HG03196 (cell line): ENCODE measurements at regions not wholly inside any gene's neighbourhood (a gene's known extent, or its start where the extent isn't known, plus 50 kb on each side); places are given as distances from the start of the nearest gene placed in this dataset.

Experiments used
- ATAC-seq: cut with Tn5 transposase; IDR thresholded peaks from one replicate; pipeline ENCODE4 v1.9.1; 2021; ENCODE audit not compliant: unreplicated experiment

GRCh38 chr6:62480544-62480943 lies 194.5 kb upstream of the KHDRBS2 start:
- no peak for ATAC-seq

GRCh38 chr6:62479697-62480220 lies 193.7 kb upstream of the KHDRBS2 start:
- ATAC-seq: no peak

- ATAC-seq: no peak
Measured at GRCh38 chr6:62474793-62475192, 188.8 kb upstream of the KHDRBS2 start.

- no peak for ATAC-seq
Measured at GRCh38 chr6:62466607-62467006, 180.6 kb upstream of the KHDRBS2 start.

GRCh38 chr6:62465206-62465605 lies 179.2 kb upstream of the KHDRBS2 start:
- no peak for ATAC-seq

- no peak for ATAC-seq
Measured at GRCh38 chr6:62452586-62452985, 166.6 kb upstream of the KHDRBS2 start.

GRCh38 chr6:62446647-62447316 lies 160.8 kb upstream of the KHDRBS2 start:
- ATAC-seq: no peak

GRCh38 chr6:62445521-62445920 lies 159.5 kb upstream of the KHDRBS2 start:
- no peak for ATAC-seq

- ATAC-seq: no peak
Measured at GRCh38 chr6:62441182-62441581, 155.2 kb upstream of the KHDRBS2 start.

GRCh38 chr6:62429781-62430180 lies 143.8 kb upstream of the KHDRBS2 start:
- ATAC-seq: no peak

GRCh38 chr6:62400521-62401259 lies 114.7 kb upstream of the KHDRBS2 start:
- no peak for ATAC-seq

GRCh38 chr6:62393608-62394007 lies 107.6 kb upstream of the KHDRBS2 start:
- ATAC-seq: no peak

- ATAC-seq: no peak
Measured at GRCh38 chr6:62392291-62392690, 106.3 kb upstream of the KHDRBS2 start.

GRCh38 chr6:62391358-62391757 lies 105.3 kb upstream of the KHDRBS2 start:
- ATAC-seq: no peak

GRCh38 chr6:62390401-62390800 lies 104.4 kb upstream of the KHDRBS2 start:
- no peak for ATAC-seq

- no peak for ATAC-seq
Measured at GRCh38 chr6:62371453-62372210, 85.6 kb upstream of the KHDRBS2 start.

- ATAC-seq: peak; percentile 99
Measured at GRCh38 chr6:62367601-62368000, 81.6 kb upstream of the KHDRBS2 start.

GRCh38 chr6:62362097-62362496 lies 76.1 kb upstream of the KHDRBS2 start:
- no peak for ATAC-seq

- no peak for ATAC-seq
Measured at GRCh38 chr6:62357835-62358234, 71.8 kb upstream of the KHDRBS2 start.

GRCh38 chr6:62354261-62354660 lies 68.2 kb upstream of the KHDRBS2 start:
- ATAC-seq: no peak

GRCh38 chr6:62345962-62346689 lies 60.1 kb upstream of the KHDRBS2 start:
- no peak for ATAC-seq
